ENCODE measurements at regions not wholly inside any gene's neighbourhood (a gene's known extent, or its start where the extent isn't known, plus 50 kb on each side); places are given as distances from the start of the nearest gene placed in this dataset.
"Not testable (repeated sequence)": the region's sequence is repeated elsewhere in the genome, so short reads cannot be mapped to it uniquely, and the experiment has no call there.

- Histone ChIP-seq H3K27ac (ENCODE audit: low read depth in 1 of 3, low read length in 2 of 3) (peak overlapping the region; percentile 22 to 85 (median 67)), H3K36me3 (ENCODE audit: control insufficient read depth in 3 of 3, insufficient read depth in 2 of 3, low read depth in 1 of 3, low read length in 3 of 3) (no peaks in the 10 kb centered on the region), H3K27me3 (ENCODE audit: control insufficient read depth in 3 of 3, insufficient read depth in 3 of 3, low read length in 3 of 3) (no peaks in the 10 kb centered on the region), H3K4me3 (ENCODE audit: low read depth in 1 of 3, low read length in 3 of 3) (no peak overlapping the region), H3K9me3 (ENCODE audit: control insufficient read depth in 2 of 2, insufficient read depth in 1 of 2, low read depth in 1 of 2, low read length in 1 of 2) (no peaks in the 10 kb centered on the region), H3K4me1 (ENCODE audit: control insufficient read depth in 3 of 3, insufficient read depth in 2 of 3, low read depth in 1 of 3, low read length in 2 of 3) (peaks cover 2 to 34% (median 16%) of the 10 kb centered on the region in 3 donors)
- 59 to 71% (median 67%) methylated on average over 5 of the region's 5 CpGs for WGBS, 3 donors
- DNase-seq (peak; percentile 65 to 80), FAIRE-seq (no peak)
These were observed 252.2 kb upstream of the TBL1XR1 start for GRCh38 chr3:177449360-177450006.

DNA sequence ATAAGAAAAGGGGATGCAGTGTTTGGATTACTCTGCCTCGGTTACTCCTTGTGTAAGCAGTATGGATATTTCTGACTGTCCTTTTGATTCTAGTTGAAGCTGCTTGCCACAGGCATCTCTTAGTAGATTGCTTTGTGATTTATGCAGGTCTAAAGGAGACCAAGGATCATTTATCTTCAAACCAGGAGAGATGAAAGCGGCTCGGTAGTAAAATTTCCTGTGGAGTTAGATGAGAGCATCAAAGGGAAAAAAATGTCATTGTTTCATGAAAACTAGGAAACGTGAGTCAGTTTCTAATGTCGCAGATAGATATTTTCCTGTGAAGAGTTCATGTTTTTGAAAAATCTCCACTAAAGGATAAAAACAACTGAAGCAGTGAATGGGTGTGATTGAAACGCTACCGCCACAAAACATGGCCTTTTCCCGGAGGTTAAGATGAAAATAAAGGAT, 254.0 kb upstream of the TBL1XR1 start:
- H3K27ac ChIP-seq (ENCODE audit: low read depth in 1 of 3, low read length in 2 of 3), result no peak overlapping the region
- H3K36me3 ChIP-seq (ENCODE audit: control insufficient read depth in 3 of 3, insufficient read depth in 2 of 3, low read depth in 1 of 3, low read length in 3 of 3), result no peaks in the 10 kb centered on the region
- 74 to 89% (median 86%) methylated on average over 8 of the region's 8 CpGs for WGBS, 3 donors
- H3K4me3 ChIP-seq (ENCODE audit: low read depth in 1 of 3, low read length in 3 of 3), result no peak overlapping the region
- no peaks in the 10 kb centered on the region for H3K27me3 ChIP-seq (ENCODE audit: control insufficient read depth in 3 of 3, insufficient read depth in 3 of 3, low read length in 3 of 3)
- no peak for FAIRE-seq
- H3K9me3 ChIP-seq (ENCODE audit: control insufficient read depth in 2 of 2, insufficient read depth in 1 of 2, low read depth in 1 of 2, low read length in 1 of 2), result no peaks in the 10 kb centered on the region
- peaks cover 2 to 33% (median 16%) of the 10 kb centered on the region in 3 donors for H3K4me1 ChIP-seq (ENCODE audit: control insufficient read depth in 3 of 3, insufficient read depth in 2 of 3, low read depth in 1 of 3, low read length in 2 of 3)
- DNase-seq, result no peak

DNA sequence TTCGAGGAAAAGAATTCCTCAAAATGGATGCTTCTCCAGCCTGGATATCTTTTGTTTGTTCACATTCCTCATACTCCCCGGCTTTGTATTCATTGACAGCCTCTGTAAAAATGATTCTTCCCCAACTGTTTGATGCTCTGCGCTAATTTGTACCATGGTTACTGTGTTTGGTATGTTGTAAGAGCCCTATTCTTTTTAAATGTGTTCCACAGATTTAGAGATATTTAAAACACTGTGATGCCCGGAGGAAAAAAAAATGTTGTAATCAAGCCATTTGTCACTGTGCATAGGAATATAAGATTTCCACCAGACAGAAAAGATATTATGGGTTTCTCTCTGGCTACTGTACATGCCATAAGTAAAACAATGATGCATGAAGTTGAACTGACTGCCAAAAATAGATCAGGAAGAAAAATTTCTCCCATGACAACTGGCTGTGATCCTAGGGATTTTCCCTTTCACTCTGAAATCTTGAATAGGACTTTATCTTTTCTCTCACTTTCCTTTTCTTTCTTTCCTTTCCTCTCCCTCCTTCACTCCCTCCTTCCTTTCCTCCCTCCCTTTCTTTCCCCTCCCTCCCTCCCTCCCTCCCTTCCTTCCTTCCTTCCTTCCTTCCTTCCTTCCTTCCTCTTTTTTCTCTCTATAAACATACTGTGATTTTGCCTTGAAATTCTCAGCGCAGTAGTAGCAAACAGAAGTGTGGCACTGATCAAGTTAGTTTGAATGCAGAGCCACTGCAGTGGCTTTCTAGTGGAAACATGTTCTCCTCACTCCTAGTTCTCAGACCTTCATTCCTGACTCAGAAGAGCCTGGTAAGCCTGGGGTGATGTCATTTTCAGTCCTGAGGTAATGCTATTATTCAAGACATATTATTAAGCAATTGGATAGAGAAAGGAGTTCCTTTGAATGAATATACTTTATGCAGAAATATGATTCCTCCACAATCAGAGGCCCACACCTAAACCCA, 254.9 kb upstream of the TBL1XR1 start:
- FAIRE-seq, result no peak
- WGBS, 3 donors, result 56 to 81% (median 71%) methylated on average over 5 of the region's 5 CpGs
- no peak overlapping the region for H3K4me3 ChIP-seq (ENCODE audit: low read depth in 1 of 3, low read length in 3 of 3)
- no peak for DNase-seq
- H3K36me3 ChIP-seq (ENCODE audit: control insufficient read depth in 3 of 3, insufficient read depth in 2 of 3, low read depth in 1 of 3, low read length in 3 of 3), result no peaks in the 10 kb centered on the region
- no peaks in the 10 kb centered on the region for H3K27me3 ChIP-seq (ENCODE audit: control insufficient read depth in 3 of 3, insufficient read depth in 3 of 3, low read length in 3 of 3)
- H3K27ac ChIP-seq (ENCODE audit: low read depth in 1 of 3, low read length in 2 of 3), result peak overlapping the region in 1 of 3 donors; percentile 32
- H3K9me3 ChIP-seq (ENCODE audit: control insufficient read depth in 2 of 2, insufficient read depth in 1 of 2, low read depth in 1 of 2, low read length in 1 of 2), result peaks cover 0 to under 1% of the 10 kb centered on the region in 2 donors
- H3K4me1 ChIP-seq (ENCODE audit: control insufficient read depth in 3 of 3, insufficient read depth in 2 of 3, low read depth in 1 of 3, low read length in 2 of 3), result peaks cover 2 to 24% (median 10%) of the 10 kb centered on the region in 3 donors

DNA sequence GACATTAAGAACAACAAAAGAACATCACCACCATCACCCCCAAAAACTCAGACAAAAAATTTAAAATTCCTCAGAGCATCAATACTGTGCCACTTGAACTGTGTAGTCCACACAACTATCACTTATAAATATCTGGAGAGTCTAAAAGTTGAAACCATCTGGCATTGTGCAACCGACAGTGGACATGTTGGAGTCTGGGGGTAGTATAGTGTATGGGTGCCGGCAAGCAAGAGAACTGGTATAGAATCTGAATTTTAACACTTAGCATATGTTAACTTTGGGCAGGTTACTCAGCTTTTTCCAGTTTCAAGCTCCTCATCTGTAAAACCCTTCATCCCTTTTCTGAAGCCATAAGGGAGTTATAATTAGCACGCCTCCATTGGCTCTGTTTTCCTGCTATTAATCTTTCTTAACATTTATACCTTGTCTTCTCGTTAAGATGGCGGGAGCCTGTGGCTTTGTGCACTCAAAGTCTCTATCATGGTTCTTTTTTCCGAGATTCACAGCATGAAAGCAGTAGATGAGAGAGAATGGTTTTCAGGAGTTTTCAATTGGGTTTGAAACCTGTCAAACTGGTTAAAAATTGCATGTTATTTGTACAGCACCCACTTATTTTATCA, 255.7 kb upstream of the TBL1XR1 start:
- WGBS, 3 donors, result 95 to 96% (median 96%) methylated on average over 6 of the region's 6 CpGs
- H3K27ac ChIP-seq (ENCODE audit: low read depth in 1 of 3, low read length in 2 of 3), result no peak overlapping the region
- no peak for FAIRE-seq

DNA sequence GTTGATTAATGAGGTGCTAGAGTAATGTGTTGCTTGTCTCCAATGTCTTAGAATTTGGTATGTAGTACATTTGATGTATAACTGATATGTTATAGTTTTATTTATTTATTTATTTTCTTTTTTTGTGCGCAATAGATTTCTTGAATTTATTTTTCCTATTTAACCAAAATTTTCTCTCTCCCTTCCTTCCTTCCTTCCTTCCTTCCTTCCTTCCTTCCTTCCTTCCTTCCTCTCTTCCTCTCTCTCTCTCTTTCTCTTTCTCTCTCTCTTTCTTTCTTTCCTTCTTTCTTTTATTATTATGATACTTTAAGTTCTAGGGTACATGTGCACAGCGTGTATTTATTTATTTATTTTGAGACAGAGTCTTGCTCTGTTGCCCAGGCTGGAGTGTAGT, 256.2 kb upstream of the TBL1XR1 start:
- Histone ChIP-seq H3K27me3 (ENCODE audit: control insufficient read depth in 3 of 3, insufficient read depth in 3 of 3, low read length in 3 of 3) (no peaks in the 10 kb centered on the region), H3K9me3 (ENCODE audit: control insufficient read depth in 2 of 2, insufficient read depth in 1 of 2, low read depth in 1 of 2, low read length in 1 of 2) (peaks cover 0 to 12% of the 10 kb centered on the region in 2 donors), H3K36me3 (ENCODE audit: control insufficient read depth in 3 of 3, insufficient read depth in 2 of 3, low read depth in 1 of 3, low read length in 3 of 3) (no peaks in the 10 kb centered on the region), H3K4me1 (ENCODE audit: control insufficient read depth in 3 of 3, insufficient read depth in 2 of 3, low read depth in 1 of 3, low read length in 2 of 3) (peaks cover 2 to 14% (median 5%) of the 10 kb centered on the region in 3 donors), H3K27ac (ENCODE audit: low read depth in 1 of 3, low read length in 2 of 3) (no peak overlapping the region), H3K4me3 (ENCODE audit: low read depth in 1 of 3, low read length in 3 of 3) (no peak overlapping the region)
- FAIRE-seq (no peak), DNase-seq (no peak)
- 95 to 100% (median 100%) methylated on average over 2 of the region's 2 CpGs for WGBS, 3 donors

More for the DNA sequence above, 255.7 kb upstream of the TBL1XR1 start:
- Histone ChIP-seq H3K9me3 (ENCODE audit: control insufficient read depth in 2 of 2, insufficient read depth in 1 of 2, low read depth in 1 of 2, low read length in 1 of 2) (peaks cover 0 to 8% of the 10 kb centered on the region in 2 donors), H3K36me3 (ENCODE audit: control insufficient read depth in 3 of 3, insufficient read depth in 2 of 3, low read depth in 1 of 3, low read length in 3 of 3) (no peaks in the 10 kb centered on the region), H3K4me3 (ENCODE audit: low read depth in 1 of 3, low read length in 3 of 3) (no peak overlapping the region), H3K4me1 (ENCODE audit: control insufficient read depth in 3 of 3, insufficient read depth in 2 of 3, low read depth in 1 of 3, low read length in 2 of 3) (peaks cover 2 to 18% (median 6%) of the 10 kb centered on the region in 3 donors), H3K27me3 (ENCODE audit: control insufficient read depth in 3 of 3, insufficient read depth in 3 of 3, low read length in 3 of 3) (no peaks in the 10 kb centered on the region)
- DNase-seq, result no peak

DNA sequence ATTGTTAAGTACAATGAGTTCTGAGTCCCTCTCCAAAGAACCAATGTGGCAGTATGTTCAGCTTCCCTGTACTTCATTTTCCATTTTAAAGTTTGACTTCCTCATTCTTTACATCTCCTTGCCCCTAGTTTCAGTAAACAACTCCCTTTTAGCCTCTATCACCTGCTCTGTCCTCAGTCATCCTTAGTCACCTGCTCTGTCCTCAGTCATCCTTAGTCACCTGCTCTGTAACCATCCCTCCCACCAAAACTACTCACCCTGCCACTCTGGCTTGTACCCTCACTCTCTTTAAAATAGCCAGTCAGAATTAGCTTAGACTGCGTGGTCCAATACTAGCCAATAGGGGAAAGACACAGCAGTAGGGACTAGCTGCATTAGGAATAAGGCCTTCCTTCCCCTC, 259.9 kb upstream of the TBL1XR1 start:
- not testable (repeated sequence) for FAIRE-seq

GRCh38 chr3:177459401-177459800, 262.1 kb upstream of the TBL1XR1 start:
- peaks cover 0 to 12% of the 10 kb centered on the region in 2 donors for H3K9me3 ChIP-seq (ENCODE audit: control insufficient read depth in 2 of 2, insufficient read depth in 1 of 2, low read depth in 1 of 2, low read length in 1 of 2)
- no peak for FAIRE-seq
- no peaks in the 10 kb centered on the region for H3K36me3 ChIP-seq (ENCODE audit: control insufficient read depth in 3 of 3, insufficient read depth in 2 of 3, low read depth in 1 of 3, low read length in 3 of 3)
- no peak overlapping the region for H3K27ac ChIP-seq (ENCODE audit: low read depth in 1 of 3, low read length in 2 of 3)
- no peak for DNase-seq
- peaks cover 0 to 3% (median 0%) of the 10 kb centered on the region in 3 donors for H3K4me1 ChIP-seq (ENCODE audit: control insufficient read depth in 3 of 3, insufficient read depth in 2 of 3, low read depth in 1 of 3, low read length in 2 of 3)
- no peaks in the 10 kb centered on the region for H3K27me3 ChIP-seq (ENCODE audit: control insufficient read depth in 3 of 3, insufficient read depth in 3 of 3, low read length in 3 of 3)
- no peak overlapping the region for H3K4me3 ChIP-seq (ENCODE audit: low read depth in 1 of 3, low read length in 3 of 3)
- 74 to 98% (median 95%) methylated on average over 2 of the region's 2 CpGs for WGBS, 3 donors

More for the DNA sequence above, 259.9 kb upstream of the TBL1XR1 start:
- WGBS, 3 donors, result 96 to 100% (median 99%) methylated on average over 1 of the region's 1 CpG
- H3K27ac ChIP-seq (ENCODE audit: low read depth in 1 of 3, low read length in 2 of 3); H3K4me1 ChIP-seq (ENCODE audit: control insufficient read depth in 3 of 3, insufficient read depth in 2 of 3, low read depth in 1 of 3, low read length in 2 of 3); DNase-seq; H3K36me3 ChIP-seq (ENCODE audit: control insufficient read depth in 3 of 3, insufficient read depth in 2 of 3, low read depth in 1 of 3, low read length in 3 of 3); H3K27me3 ChIP-seq (ENCODE audit: control insufficient read depth in 3 of 3, insufficient read depth in 3 of 3, low read length in 3 of 3); H3K4me3 ChIP-seq (ENCODE audit: low read depth in 1 of 3, low read length in 3 of 3): not testable (repeated sequence)
- H3K9me3 ChIP-seq (ENCODE audit: control insufficient read depth in 2 of 2, insufficient read depth in 1 of 2, low read depth in 1 of 2, low read length in 1 of 2), result peaks cover 0 to 12% of the 10 kb centered on the region in 2 donors

DNA sequence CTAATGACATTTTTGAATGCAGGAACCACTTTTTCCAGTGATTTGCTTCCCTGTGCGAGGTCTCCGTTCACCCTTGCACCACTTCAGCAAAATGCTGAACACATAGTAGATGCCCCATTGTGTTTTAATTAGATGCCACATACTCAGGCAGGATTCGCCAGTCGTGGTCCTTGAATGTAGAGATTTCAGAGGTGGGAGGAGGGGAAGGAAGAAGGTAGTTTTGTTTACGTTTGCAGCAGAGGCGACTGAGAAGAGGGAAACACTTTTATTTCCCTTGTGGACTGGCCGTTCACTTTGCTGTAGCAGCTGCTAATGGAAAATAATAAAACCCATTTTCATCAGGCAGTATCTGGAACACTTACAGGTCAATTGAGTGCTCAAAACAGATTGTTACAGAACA, 262.8 kb upstream of the TBL1XR1 start:
- Histone ChIP-seq H3K27me3 (ENCODE audit: control insufficient read depth in 3 of 3, insufficient read depth in 3 of 3, low read length in 3 of 3) (no peaks in the 10 kb centered on the region), H3K9me3 (ENCODE audit: control insufficient read depth in 2 of 2, insufficient read depth in 1 of 2, low read depth in 1 of 2, low read length in 1 of 2) (peaks cover 0 to 12% of the 10 kb centered on the region in 2 donors), H3K36me3 (ENCODE audit: control insufficient read depth in 3 of 3, insufficient read depth in 2 of 3, low read depth in 1 of 3, low read length in 3 of 3) (no peaks in the 10 kb centered on the region), H3K27ac (ENCODE audit: low read depth in 1 of 3, low read length in 2 of 3) (peak overlapping the region in 1 of 3 donors; percentile 21), H3K4me1 (ENCODE audit: control insufficient read depth in 3 of 3, insufficient read depth in 2 of 3, low read depth in 1 of 3, low read length in 2 of 3) (peaks cover 0 to 3% (median 0%) of the 10 kb centered on the region in 3 donors), H3K4me3 (ENCODE audit: low read depth in 1 of 3, low read length in 3 of 3) (no peak overlapping the region)
- whole genome bisulfite sequencing, 3 donors, result 44 to 72% (median 64%) methylated on average over 7 of the region's 7 CpGs
- FAIRE-seq (no peak), DNase-seq (no peak)

All from small intestine (tissue), 7 donors.